ENCODE measurements at regions not wholly inside any gene's neighbourhood (a gene's known extent, or its start where the extent isn't known, plus 50 kb on each side); places are given as distances from the start of the nearest gene placed in this dataset.
"Not testable (repeated sequence)": the region's sequence is repeated elsewhere in the genome, so short reads cannot be mapped to it uniquely, and the experiment has no call there.

GRCh38 chr2:131724019-131724418 lies 196.3 kb downstream of the CCDC74A start:
- no peak overlapping the region for H3K4me3 ChIP-seq (ENCODE audit: low read depth, low read length)
- TF ChIP-seq CTCF (IDR thresholded peaks at IDR 0.05; ENCODE audit: insufficient read depth, low read length) = no peak
- DNase-seq (ENCODE audit: low read depth) = peak; percentile 11

- H3K4me3 ChIP-seq (ENCODE audit: low read depth, low read length) = not testable (repeated sequence)
- peak; percentile 34 for DNase-seq (ENCODE audit: low read depth)
These were observed 200.8 kb downstream of the CCDC74A start for GRCh38 chr2:131728451-131728850.

GRCh38 chr2:131733530-131733929 lies 205.8 kb downstream of the CCDC74A start:
- DNase-seq (ENCODE audit: low read depth); H3K4me3 ChIP-seq (ENCODE audit: low read depth, low read length): not testable (repeated sequence)

- H3K4me3 ChIP-seq (ENCODE audit: low read depth, low read length); DNase-seq (ENCODE audit: low read depth): not testable (repeated sequence)
These were observed 208.7 kb downstream of the CCDC74A start for GRCh38 chr2:131736406-131736805.

- not testable (repeated sequence) for H3K4me3 ChIP-seq (ENCODE audit: low read depth, low read length); DNase-seq (ENCODE audit: low read depth)
These were observed 210.8 kb downstream of the CCDC74A start for GRCh38 chr2:131738533-131738932.

GRCh38 chr2:131738996-131739434 lies 211.3 kb downstream of the CCDC74A start:
- not testable (repeated sequence) for H3K4me3 ChIP-seq (ENCODE audit: low read depth, low read length); DNase-seq (ENCODE audit: low read depth)

- H3K4me3 ChIP-seq (ENCODE audit: low read depth, low read length) = no peak overlapping the region
- DNase-seq (ENCODE audit: low read depth) = no peak
- no peak for TF ChIP-seq CTCF (IDR thresholded peaks at IDR 0.05; ENCODE audit: insufficient read depth, low read length)
These were observed 226.2 kb downstream of the CCDC74A start for GRCh38 chr2:131753640-131754561.

- DNase-seq (ENCODE audit: low read depth) = no peak
- TF ChIP-seq CTCF (IDR thresholded peaks at IDR 0.05; ENCODE audit: insufficient read depth, low read length) = no peak
- no peak overlapping the region for H3K4me3 ChIP-seq (ENCODE audit: low read depth, low read length)
These were observed 227.4 kb downstream of the CCDC74A start for GRCh38 chr2:131754929-131755720.

GRCh38 chr2:131756141-131756907 lies 228.6 kb downstream of the CCDC74A start:
- H3K4me3 ChIP-seq (ENCODE audit: low read depth, low read length) = no peak overlapping the region
- no peak for TF ChIP-seq CTCF (IDR thresholded peaks at IDR 0.05; ENCODE audit: insufficient read depth, low read length)
- no peak for DNase-seq (ENCODE audit: low read depth)

- DNase-seq (ENCODE audit: low read depth); H3K4me3 ChIP-seq (ENCODE audit: low read depth, low read length): not testable (repeated sequence)
These were observed 231.3 kb downstream of the CCDC74A start for GRCh38 chr2:131758941-131759340.

- DNase-seq (ENCODE audit: low read depth) = not testable (repeated sequence)
These were observed 247.4 kb downstream of the CCDC74A start for GRCh38 chr2:131774955-131775555.

GRCh38 chr2:131775903-131776506 lies 248.3 kb downstream of the CCDC74A start:
- H3K4me3 ChIP-seq (ENCODE audit: low read depth, low read length); DNase-seq (ENCODE audit: low read depth): not testable (repeated sequence)

More at GRCh38 chr2:131774955-131775555, 247.4 kb downstream of the CCDC74A start:
- not testable (repeated sequence) for H3K4me3 ChIP-seq (ENCODE audit: low read depth, low read length)
